Endothelial cell of umbilical vein (primary cell): ENCODE measurements at regions not wholly inside any gene's neighbourhood (a gene's known extent, or its start where the extent isn't known, plus 50 kb on each side); places are given as distances from the start of the nearest gene placed in this dataset.

Experiments
- BruUV-seq: library from RNA; stranded (reverse); fragments of 400-500 nt; replicated peaks from 2 replicates; lab custom pipeline; 2021; lab: Mats Ljungman, UMichigan
- CTCF ChIA-PET: fragments of 300-600, 350-600 bp; sonication (Branson Sonifier 250); formaldehyde crosslinking; loops from one replicate; lab custom pipeline; 2021; ENCODE audit warnings: antibody characterized with exemption, inconsistent platforms; lab: Charles Lee
- POLR2A ChIA-PET: fragments of 300-600, 350-600 bp; sonication (Branson Sonifier 250); formaldehyde crosslinking; loops from one replicate; lab custom pipeline; 2021; ENCODE audit warnings: antibody characterized with exemption, inconsistent platforms; lab: Charles Lee
- DNase-seq: peaks from one replicate; pipeline ENCODE4 v3.0.0-alpha.2; 2011; ENCODE audit warnings: low read depth, low spot score
- FAIRE-seq: peaks from 2 replicates; lab custom pipeline; 2011; peaks lifted over from hg19 to GRCh38; lab: Jason Lieb, UNC
- H2AFZ ChIP-seq: 2 replicates; pipeline ENCODE4 v1.6.0; 2012; ENCODE audit warnings: low read depth, low read length, control low read depth, inconsistent platforms
- H3K27ac ChIP-seq: 2 replicates; pipeline ENCODE4 v1.5.1; 2011; ENCODE audit warnings: low read depth, mild to moderate bottlenecking, control low read depth, low read length, moderate library complexity; ENCODE audit not compliant: insufficient read depth
- H3K27me3 ChIP-seq, 2 experiments: 2 replicates each; pipeline versions ENCODE4 v1.6.0 to v1.6.1; 2011; ENCODE audit warnings: low read length in 2 of 2, mixed read lengths in 1 of 2; ENCODE audit not compliant: control insufficient read depth in 2 of 2, insufficient read depth in 2 of 2
- H3K36me3 ChIP-seq, 2 experiments: 2 replicates in 1 of 2; 3 replicates in 1 of 2; pipeline ENCODE4 v1.5.1; 2011; ENCODE audit warnings: low read length in 2 of 2, mild to moderate bottlenecking in 1 of 2, moderate library complexity in 1 of 2; ENCODE audit not compliant: control insufficient read depth in 2 of 2, insufficient read depth in 2 of 2; ENCODE audit errors: extremely low read depth in 1 of 2
- H3K4me1 ChIP-seq: 3 replicates; pipeline ENCODE4 v1.5.1; 2011; ENCODE audit warnings: mild to moderate bottlenecking, low read length; ENCODE audit not compliant: control insufficient read depth, insufficient read depth; ENCODE audit errors: extremely low read depth
- H3K4me2 ChIP-seq: 2 replicates; pipeline ENCODE4 v1.6.1; 2011; ENCODE audit warnings: low read length, control low read depth, mixed read lengths; ENCODE audit not compliant: insufficient read depth
- H3K4me3 ChIP-seq, 3 experiments: fragments of 200-600 bp in 1 of 3; sonication (generic), shearing (Covaris generic) in 1 of 3; replicated peaks in 1 of 3; 2 replicates each; pipeline ENCODE4 v1.5.1; 2011 to 2016; ENCODE audit warnings: control low read depth in 3 of 3, low read length in 3 of 3, mild to moderate bottlenecking in 2 of 3, inconsistent platforms in 1 of 3, low read depth in 1 of 3, moderate library complexity in 1 of 3; ENCODE audit not compliant: insufficient read depth in 1 of 3
- H3K79me2 ChIP-seq: 2 replicates; pipeline ENCODE4 v1.6.0; 2012; ENCODE audit warnings: low read length, inconsistent platforms; ENCODE audit not compliant: control insufficient read depth, insufficient read depth
- H3K9ac ChIP-seq: replicated peaks from 2 replicates; pipeline ENCODE3; 2011; ENCODE audit warnings: low read length, control low read depth; ENCODE audit not compliant: insufficient read depth; ENCODE audit errors: extremely low read depth
- H3K9me1 ChIP-seq: replicated peaks from 3 replicates; pipeline ENCODE4 v1.6.0; 2011; ENCODE audit warnings: mild to moderate bottlenecking, low read length; ENCODE audit not compliant: control insufficient read depth, insufficient read depth; ENCODE audit errors: extremely low read depth
- H3K9me3 ChIP-seq: replicated peaks from 2 replicates; pipeline ENCODE4 v1.5.1; 2012; ENCODE audit warnings: low read length, inconsistent platforms; ENCODE audit not compliant: control insufficient read depth, insufficient read depth
- H4K20me1 ChIP-seq: replicated peaks from 2 replicates; pipeline ENCODE3; 2011; ENCODE audit warnings: mild to moderate bottlenecking, low read length; ENCODE audit not compliant: control insufficient read depth, insufficient read depth; ENCODE audit errors: extremely low read depth
- CTCF ChIP-seq, 2 donors: IDR thresholded peaks; 1 replicate in 1 of 2; 2 replicates in 1 of 2; pipeline ENCODE4 v1.5.1; 2011; ENCODE audit warnings: low read length in 2 of 2, mild to moderate bottlenecking in 2 of 2, moderate library complexity in 2 of 2, control low read depth in 1 of 2, inconsistent platforms in 1 of 2, low read depth in 1 of 2; ENCODE audit not compliant: insufficient read depth in 1 of 2; ENCODE audit errors: extremely low read depth in 1 of 2
- EZH2 ChIP-seq: IDR thresholded peaks from 2 replicates; pipeline ENCODE4 v1.6.1; 2012; ENCODE audit warnings: borderline replicate concordance, low read depth, mild to moderate bottlenecking, moderate library complexity, low read length, inconsistent platforms; ENCODE audit not compliant: severe bottlenecking
- FOS ChIP-seq: IDR thresholded peaks from 2 replicates; pipeline ENCODE4 v1.6.1; 2011; ENCODE audit warnings: mild to moderate bottlenecking, low read length, moderate library complexity, borderline replicate concordance; ENCODE audit not compliant: insufficient read depth
- GATA2 ChIP-seq: IDR thresholded peaks from 2 replicates; pipeline ENCODE4 v1.7.0; 2011; ENCODE audit warnings: low read depth, mild to moderate bottlenecking, moderate library complexity, mixed read lengths, low read length; ENCODE audit not compliant: insufficient read length, insufficient read depth
- JUN ChIP-seq: IDR thresholded peaks from 2 replicates; pipeline ENCODE4 v1.6.1; 2011; ENCODE audit warnings: borderline replicate concordance, low read depth; ENCODE audit not compliant: insufficient read length, insufficient read depth
- MAX ChIP-seq: IDR thresholded peaks from 2 replicates; pipeline ENCODE4 v1.6.1; 2011; ENCODE audit not compliant: insufficient read depth, insufficient read length
- MYC ChIP-seq: IDR thresholded peaks from one replicate; pipeline ENCODE4 v1.6.1; 2011; ENCODE audit warnings: mild to moderate bottlenecking, low read depth, low read length
- POLR2A ChIP-seq: IDR thresholded peaks from 2 replicates; pipeline ENCODE4 v1.6.1; 2012; ENCODE audit warnings: low read depth, mild to moderate bottlenecking, control low read depth, low read length
- POLR2AphosphoS5 ChIP-seq: IDR thresholded peaks from 2 replicates; pipeline ENCODE4 v1.6.1; 2012; ENCODE audit warnings: low read depth, mild to moderate bottlenecking, control low read depth, low read length, moderate library complexity; ENCODE audit not compliant: insufficient read depth
- dilution Hi-C: fragments of 300-500 bp; cut with MboI; formaldehyde crosslinking; loops from one replicate; pipeline ENCODE4 v1.15.0; 2019; ENCODE audit warnings: low sequenced_read_pairs; ENCODE audit not compliant: extremely low pct_ligation_motif_present
- intact Hi-C: fragments of 100-400 bp; cut with micrococcal nuclease; formaldehyde crosslinking; loops from one replicate; pipeline ENCODE4 v1.10.0; 2022

GRCh38 chr13:90455823-90456222 lies 891.7 kb upstream of the MIR17HG start:
- dilution Hi-C loops: no loop called here
- no peak overlapping the region for H3K4me3 ChIP-seq
- DNase-seq (no peak), FAIRE-seq (no peak)
- H3K36me3 ChIP-seq: no peaks in the 10 kb centered on the region
- POLR2A ChIA-PET: no interaction called here
- no peaks in the 10 kb centered on the region for H3K9me3 ChIP-seq
- no peaks in the 10 kb centered on the region for H3K27me3 ChIP-seq
- no peak overlapping the region for H3K27ac ChIP-seq
- CTCF ChIA-PET: no interaction called here
- BruUV-seq: no TSS peak
- no peak overlapping the region for H3K4me2 ChIP-seq
- no peaks in the 10 kb centered on the region for H3K4me1 ChIP-seq
- H2AFZ ChIP-seq: no peak overlapping the region
- H4K20me1 ChIP-seq: no peaks in the 10 kb centered on the region
- H3K9me1 ChIP-seq: no peaks in the 10 kb centered on the region
- intact Hi-C loops: no loop called here
- no peak for TF ChIP-seq POLR2AphosphoS5
- no peak for TF ChIP-seq CTCF (IDR thresholded peaks at IDR 0.05; ENCODE audit: extremely low read depth in 1 of 2, insufficient read depth in 1 of 2, low read depth in 1 of 2, low read length in 2 of 2)
- TF ChIP-seq GATA2: no peak
- TF ChIP-seq JUN: no peak
- TF ChIP-seq FOS: no peak
- no peak for TF ChIP-seq POLR2A
- no peak for TF ChIP-seq EZH2
- no peak for TF ChIP-seq MYC
- TF ChIP-seq MAX: no peak
- no peak overlapping the region for H3K9ac ChIP-seq
- H3K79me2 ChIP-seq: no peaks in the 10 kb centered on the region
